ENCODE measurements at regions not wholly inside any gene's neighbourhood (a gene's known extent, or its start where the extent isn't known, plus 50 kb on each side); places are given as distances from the start of the nearest gene placed in this dataset.

- DNase-seq = no peak
- H3K4me3 ChIP-seq = no peak overlapping the region
- intact Hi-C loops (cut with micrococcal nuclease) = loop anchor here (5.0 kb wide), 1 partner anchor 478 kb away; no protein-coding TSS in a partner anchor
- H3K27ac ChIP-seq (replicated peaks) = peak overlapping the region; percentile 59
- no peak for TF ChIP-seq CTCF (IDR thresholded peaks at IDR 0.05; ENCODE audit: borderline replicate concordance)
- no peaks in the 10 kb centered on the region for H3K9me3 ChIP-seq (replicated peaks)
- H3K27me3 ChIP-seq (ENCODE audit: low read depth) = no peaks in the 10 kb centered on the region
- no peaks in the 10 kb centered on the region for H3K36me3 ChIP-seq
- no peaks in the 10 kb centered on the region for H3K4me1 ChIP-seq
These were observed 337.4 kb downstream of the CRPPA start for GRCh38 chr7:16083931-16084330.

GRCh38 chr7:16080131-16080530, 341.2 kb downstream of the CRPPA start:
- Histone ChIP-seq H3K4me1 (no peaks in the 10 kb centered on the region), H3K4me3 (no peak overlapping the region), H3K27ac (replicated peaks) (no peak overlapping the region), H3K36me3 (no peaks in the 10 kb centered on the region), H3K9me3 (replicated peaks) (no peaks in the 10 kb centered on the region), H3K27me3 (ENCODE audit: low read depth) (no peaks in the 10 kb centered on the region)
- TF ChIP-seq CTCF (IDR thresholded peaks at IDR 0.05; ENCODE audit: borderline replicate concordance) = no peak
- intact Hi-C loops (cut with micrococcal nuclease) = loop anchor here (5.0 kb wide), 1 partner anchor 482 kb away; no protein-coding TSS in a partner anchor
- DNase-seq = no peak

- Histone ChIP-seq H3K4me3 (no peak overlapping the region), H3K27me3 (ENCODE audit: low read depth) (no peaks in the 10 kb centered on the region), H3K27ac (replicated peaks) (no peak overlapping the region), H3K4me1 (no peaks in the 10 kb centered on the region), H3K9me3 (replicated peaks) (no peaks in the 10 kb centered on the region), H3K36me3 (no peaks in the 10 kb centered on the region)
- no peak for DNase-seq
- no peak for TF ChIP-seq CTCF (IDR thresholded peaks at IDR 0.05; ENCODE audit: borderline replicate concordance)
- intact Hi-C loops (cut with micrococcal nuclease) = loop anchor here (5.0 kb wide), 1 partner anchor 483 kb away; no protein-coding TSS in a partner anchor
These were observed 341.6 kb downstream of the CRPPA start for GRCh38 chr7:16079723-16080122.

GRCh38 chr7:16078076-16078952, 343.0 kb downstream of the CRPPA start:
- no peak overlapping the region for H3K27ac ChIP-seq (replicated peaks)
- DNase-seq = no peak
- H3K36me3 ChIP-seq = no peaks in the 10 kb centered on the region
- TF ChIP-seq CTCF (IDR thresholded peaks at IDR 0.05; ENCODE audit: borderline replicate concordance) = peak; percentile 83
- intact Hi-C loops (cut with micrococcal nuclease) = no loop called here
- H3K4me1 ChIP-seq = no peaks in the 10 kb centered on the region
- no peaks in the 10 kb centered on the region for H3K9me3 ChIP-seq (replicated peaks)
- H3K4me3 ChIP-seq = no peak overlapping the region
- no peaks in the 10 kb centered on the region for H3K27me3 ChIP-seq (ENCODE audit: low read depth)

- Histone ChIP-seq H3K27me3 (ENCODE audit: low read depth) (no peaks in the 10 kb centered on the region), H3K27ac (replicated peaks) (peak overlapping the region; percentile 86), H3K4me1 (peaks cover 24% of the 10 kb centered on the region), H3K36me3 (no peaks in the 10 kb centered on the region), H3K9me3 (replicated peaks) (no peaks in the 10 kb centered on the region), H3K4me3 (peak overlapping the region; percentile 29)
- intact Hi-C loops (cut with micrococcal nuclease) = loop anchor here (2.0 kb wide), 1 partner anchor 745 kb away; no protein-coding TSS in a partner anchor
- no peak for DNase-seq
- peak; percentile 91 for TF ChIP-seq CTCF (IDR thresholded peaks at IDR 0.05; ENCODE audit: borderline replicate concordance)
These were observed 350.0 kb downstream of the CRPPA start for GRCh38 chr7:16071246-16071857.
